ENCODE measurements at regions not wholly inside any gene's neighbourhood (a gene's known extent, or its start where the extent isn't known, plus 50 kb on each side); places are given as distances from the start of the nearest gene placed in this dataset.

- TF ChIP-seq CTCF (IDR thresholded peaks at IDR 0.05) (no peak), POLR2A (IDR thresholded peaks at IDR 0.05) (no peak)
These were observed 249.2 kb downstream of the CDC5L start for GRCh38 chr6:44636561-44637248.

Measured in vagina (tissue), 2 donors.